ENCODE measurements at regions not wholly inside any gene's neighbourhood (a gene's known extent, or its start where the extent isn't known, plus 50 kb on each side); places are given as distances from the start of the nearest gene placed in this dataset.

- TF ChIP-seq EZH2phosphoT487 (IDR thresholded peaks at IDR 0.05; ENCODE audit: borderline replicate concordance), result no peak
- no peak for TF ChIP-seq CTCF (conservative IDR thresholded peaks at IDR 0.05; ENCODE audit: low read length)
- Histone ChIP-seq H3F3A (ENCODE audit: low read depth) (no peaks in the 10 kb centered on the region), H3K27me3 (ENCODE audit: insufficient read depth, low read length, poor library complexity, severe bottlenecking) (no peaks in the 10 kb centered on the region), H3K79me2 (ENCODE audit: insufficient read depth, low read length) (no peaks in the 10 kb centered on the region), H3K4me2 (ENCODE audit: low read depth, low read length, poor library complexity, severe bottlenecking) (no peak overlapping the region), H4K20me1 (ENCODE audit: insufficient read depth, low read length, poor library complexity, severe bottlenecking) (no peaks in the 10 kb centered on the region), H3K4me3 (ENCODE audit: low read length, poor library complexity, severe bottlenecking) (no peak overlapping the region), H3K36me3 (ENCODE audit: insufficient read depth, low read length) (no peaks in the 10 kb centered on the region), H3K4me1 (ENCODE audit: insufficient read depth, low read length, poor library complexity, severe bottlenecking) (no peaks in the 10 kb centered on the region), H3K9me3 (ENCODE audit: insufficient read depth, low read depth, low read length) (no peaks in the 10 kb centered on the region), H2AFZ (ENCODE audit: low read length) (no peak overlapping the region), H3K9ac (ENCODE audit: low read depth, low read length, poor library complexity, severe bottlenecking) (no peak overlapping the region), H3K9me2 (replicated peaks; ENCODE audit: low read depth, low read length) (0 out of 2 replicates have a peak, but pooled peaks cover 3% of the 10 kb centered on the region)
These were observed 592.0 kb downstream of the ZNF385D start for GRCh38 chr3:21158861-21159542.

- Histone ChIP-seq H3K9ac (ENCODE audit: low read depth, low read length, poor library complexity, severe bottlenecking) (no peak overlapping the region), H3K4me2 (ENCODE audit: low read depth, low read length, poor library complexity, severe bottlenecking) (no peak overlapping the region), H3K27me3 (ENCODE audit: insufficient read depth, low read length, poor library complexity, severe bottlenecking) (no peaks in the 10 kb centered on the region), H2AFZ (ENCODE audit: low read length) (no peak overlapping the region), H3K79me2 (ENCODE audit: insufficient read depth, low read length) (no peaks in the 10 kb centered on the region), H3K36me3 (ENCODE audit: insufficient read depth, low read length) (no peaks in the 10 kb centered on the region), H3K4me3 (ENCODE audit: low read length, poor library complexity, severe bottlenecking) (no peak overlapping the region), H3K4me1 (ENCODE audit: insufficient read depth, low read length, poor library complexity, severe bottlenecking) (no peaks in the 10 kb centered on the region), H3K9me2 (replicated peaks; ENCODE audit: low read depth, low read length) (0 out of 2 replicates have a peak, but pooled peaks cover 3% of the 10 kb centered on the region), H3F3A (ENCODE audit: low read depth) (no peaks in the 10 kb centered on the region), H4K20me1 (ENCODE audit: insufficient read depth, low read length, poor library complexity, severe bottlenecking) (no peaks in the 10 kb centered on the region), H3K9me3 (ENCODE audit: insufficient read depth, low read depth, low read length) (no peaks in the 10 kb centered on the region)
- no peak for TF ChIP-seq CTCF (conservative IDR thresholded peaks at IDR 0.05; ENCODE audit: low read length)
- TF ChIP-seq EZH2phosphoT487 (IDR thresholded peaks at IDR 0.05; ENCODE audit: borderline replicate concordance), result no peak
These were observed 596.1 kb downstream of the ZNF385D start for GRCh38 chr3:21154911-21155310.

- H3K79me2 ChIP-seq (ENCODE audit: insufficient read depth, low read length), result no peaks in the 10 kb centered on the region
- no peak overlapping the region for H2AFZ ChIP-seq (ENCODE audit: low read length)
- no peaks in the 10 kb centered on the region for H3K36me3 ChIP-seq (ENCODE audit: insufficient read depth, low read length)
- H3K9me3 ChIP-seq (ENCODE audit: insufficient read depth, low read depth, low read length), result no peaks in the 10 kb centered on the region
- no peak overlapping the region for H3K9ac ChIP-seq (ENCODE audit: low read depth, low read length, poor library complexity, severe bottlenecking)
- no peak overlapping the region for H3K4me3 ChIP-seq (ENCODE audit: low read length, poor library complexity, severe bottlenecking)
- H3K4me2 ChIP-seq (ENCODE audit: low read depth, low read length, poor library complexity, severe bottlenecking), result no peak overlapping the region
- no peak for TF ChIP-seq EZH2phosphoT487 (IDR thresholded peaks at IDR 0.05; ENCODE audit: borderline replicate concordance)
- no peak for TF ChIP-seq CTCF (conservative IDR thresholded peaks at IDR 0.05; ENCODE audit: low read length)
- no peaks in the 10 kb centered on the region for H3K4me1 ChIP-seq (ENCODE audit: insufficient read depth, low read length, poor library complexity, severe bottlenecking)
- H3F3A ChIP-seq (ENCODE audit: low read depth), result no peaks in the 10 kb centered on the region
- no peaks in the 10 kb centered on the region for H3K27me3 ChIP-seq (ENCODE audit: insufficient read depth, low read length, poor library complexity, severe bottlenecking)
- H3K9me2 ChIP-seq (replicated peaks; ENCODE audit: low read depth, low read length), result 0 out of 2 replicates have a peak, but pooled peaks cover 3% of the 10 kb centered on the region
- H4K20me1 ChIP-seq (ENCODE audit: insufficient read depth, low read length, poor library complexity, severe bottlenecking), result no peaks in the 10 kb centered on the region
These were observed 598.5 kb downstream of the ZNF385D start for GRCh38 chr3:21152555-21152954.

Data from Loucy (cell line).